ENCODE measurements at regions not wholly inside any gene's neighbourhood (a gene's known extent, or its start where the extent isn't known, plus 50 kb on each side); places are given as distances from the start of the nearest gene placed in this dataset.

DNA sequence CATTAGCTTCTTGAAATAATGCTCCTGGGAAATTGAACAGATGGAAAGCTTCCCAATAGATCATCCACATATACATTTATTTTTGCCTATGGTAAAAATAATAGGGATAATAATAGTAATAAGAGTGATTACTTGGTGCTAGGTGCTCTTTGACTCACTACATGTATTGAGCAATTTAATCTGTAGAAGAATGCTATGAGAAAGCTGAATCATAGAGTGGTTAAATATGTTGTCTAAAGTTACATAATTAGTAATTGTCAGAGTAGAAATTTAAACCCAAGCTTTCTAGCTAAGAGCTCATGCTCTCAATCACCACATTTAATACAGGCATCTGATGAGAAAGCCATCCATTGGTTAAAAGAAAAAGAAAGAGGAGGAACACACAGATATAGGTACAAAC is 590.5 kb upstream of the SLC8A1 start:
- H3K27me3 Mint-ChIP-seq (ENCODE audit: low read depth) = no peaks in the 10 kb centered on the region
- no peak overlapping the region for H3K4me3 Mint-ChIP-seq (ENCODE audit: unreplicated experiment)
- TF ChIP-seq, protein P1, sequence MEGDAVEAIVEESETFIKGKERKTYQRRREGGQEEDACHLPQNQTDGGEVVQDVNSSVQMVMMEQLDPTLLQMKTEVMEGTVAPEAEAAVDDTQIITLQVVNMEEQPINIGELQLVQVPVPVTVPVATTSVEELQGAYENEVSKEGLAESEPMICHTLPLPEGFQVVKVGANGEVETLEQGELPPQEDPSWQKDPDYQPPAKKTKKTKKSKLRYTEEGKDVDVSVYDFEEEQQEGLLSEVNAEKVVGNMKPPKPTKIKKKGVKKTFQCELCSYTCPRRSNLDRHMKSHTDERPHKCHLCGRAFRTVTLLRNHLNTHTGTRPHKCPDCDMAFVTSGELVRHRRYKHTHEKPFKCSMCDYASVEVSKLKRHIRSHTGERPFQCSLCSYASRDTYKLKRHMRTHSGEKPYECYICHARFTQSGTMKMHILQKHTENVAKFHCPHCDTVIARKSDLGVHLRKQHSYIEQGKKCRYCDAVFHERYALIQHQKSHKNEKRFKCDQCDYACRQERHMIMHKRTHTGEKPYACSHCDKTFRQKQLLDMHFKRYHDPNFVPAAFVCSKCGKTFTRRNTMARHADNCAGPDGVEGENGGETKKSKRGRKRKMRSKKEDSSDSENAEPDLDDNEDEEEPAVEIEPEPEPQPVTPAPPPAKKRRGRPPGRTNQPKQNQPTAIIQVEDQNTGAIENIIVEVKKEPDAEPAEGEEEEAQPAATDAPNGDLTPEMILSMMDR (IDR thresholded peaks at IDR 0.05) = no peak
- H3K9me3 Mint-ChIP-seq (ENCODE audit: low read depth) = peaks cover 4% of the 10 kb centered on the region
- H3K27ac Mint-ChIP-seq (ENCODE audit: unreplicated experiment) = no peak overlapping the region
- no peaks in the 10 kb centered on the region for H3K4me1 Mint-ChIP-seq (ENCODE audit: low read depth)
- DNase-seq (ENCODE audit: low spot score) = no peak
- no peaks in the 10 kb centered on the region for H3K36me3 Mint-ChIP-seq (ENCODE audit: low read depth)

DNA sequence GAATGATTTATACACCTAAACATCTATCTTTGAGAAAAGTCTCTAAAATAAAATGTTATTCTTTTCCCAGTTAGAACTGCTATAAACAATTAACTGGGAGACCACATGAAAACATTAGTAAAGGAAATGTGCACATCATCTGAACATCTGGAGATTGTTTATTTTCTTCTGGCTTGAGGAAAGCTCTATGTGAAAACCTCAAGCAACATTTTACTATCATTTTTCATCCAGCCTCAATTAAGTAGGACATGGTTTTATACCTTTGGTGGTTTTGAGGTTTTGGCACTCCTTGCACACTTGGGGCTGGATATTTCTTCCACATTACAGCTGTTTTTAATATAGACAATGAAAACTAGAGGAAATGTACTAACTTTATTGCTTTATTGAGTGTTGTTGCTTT is 609.5 kb upstream of the SLC8A1 start:
- Mint-ChIP-seq H3K27me3 (ENCODE audit: low read depth) (peaks cover 13% of the 10 kb centered on the region), H3K36me3 (ENCODE audit: low read depth) (no peaks in the 10 kb centered on the region), H3K27ac (ENCODE audit: unreplicated experiment) (no peak overlapping the region), H3K9me3 (ENCODE audit: low read depth) (peaks cover 10% of the 10 kb centered on the region), H3K4me3 (ENCODE audit: unreplicated experiment) (no peak overlapping the region), H3K4me1 (ENCODE audit: low read depth) (no peaks in the 10 kb centered on the region)
- no peak for DNase-seq (ENCODE audit: low spot score)
- TF ChIP-seq, protein P1 (IDR thresholded peaks at IDR 0.05) = no peak

- no peaks in the 10 kb centered on the region for H3K36me3 Mint-ChIP-seq (ENCODE audit: low read depth)
- TF ChIP-seq, protein P1 (IDR thresholded peaks at IDR 0.05) = no peak
- H3K4me1 Mint-ChIP-seq (ENCODE audit: low read depth) = no peaks in the 10 kb centered on the region
- H3K4me3 Mint-ChIP-seq (ENCODE audit: unreplicated experiment) = no peak overlapping the region
- H3K27me3 Mint-ChIP-seq (ENCODE audit: low read depth) = peaks cover 13% of the 10 kb centered on the region
- DNase-seq (ENCODE audit: low spot score) = no peak
- peaks cover 6% of the 10 kb centered on the region for H3K9me3 Mint-ChIP-seq (ENCODE audit: low read depth)
- H3K27ac Mint-ChIP-seq (ENCODE audit: unreplicated experiment) = no peak overlapping the region
These were observed 610.4 kb upstream of the SLC8A1 start for GRCh38 chr2:41062336-41062735.

DNA sequence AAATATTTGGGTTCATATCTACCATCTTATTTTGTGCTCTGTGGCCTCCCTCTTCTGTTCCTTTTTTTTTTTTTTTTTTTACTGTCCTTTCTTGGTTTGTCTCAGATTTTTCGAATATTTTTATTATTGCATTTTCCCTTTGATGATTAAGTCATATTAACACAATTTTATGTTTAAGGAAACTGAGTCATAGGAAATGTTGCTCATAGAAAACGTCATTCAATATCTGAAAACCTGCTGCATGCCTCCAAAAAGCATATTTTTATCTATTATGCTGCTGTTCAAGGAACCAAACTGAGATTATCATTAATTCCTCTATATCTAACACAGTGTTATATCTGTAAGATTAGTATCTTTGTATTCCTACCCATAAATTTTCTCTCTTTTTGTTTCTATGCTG is 614.3 kb upstream of the SLC8A1 start:
- TF ChIP-seq, protein P1 (IDR thresholded peaks at IDR 0.05) = no peak
- Mint-ChIP-seq H3K27me3 (ENCODE audit: low read depth) (peaks cover 13% of the 10 kb centered on the region), H3K4me3 (ENCODE audit: unreplicated experiment) (no peak overlapping the region), H3K9me3 (ENCODE audit: low read depth) (no peaks in the 10 kb centered on the region), H3K4me1 (ENCODE audit: low read depth) (no peaks in the 10 kb centered on the region), H3K36me3 (ENCODE audit: low read depth) (no peaks in the 10 kb centered on the region), H3K27ac (ENCODE audit: unreplicated experiment) (no peak overlapping the region)
- DNase-seq (ENCODE audit: low spot score) = no peak

DNA sequence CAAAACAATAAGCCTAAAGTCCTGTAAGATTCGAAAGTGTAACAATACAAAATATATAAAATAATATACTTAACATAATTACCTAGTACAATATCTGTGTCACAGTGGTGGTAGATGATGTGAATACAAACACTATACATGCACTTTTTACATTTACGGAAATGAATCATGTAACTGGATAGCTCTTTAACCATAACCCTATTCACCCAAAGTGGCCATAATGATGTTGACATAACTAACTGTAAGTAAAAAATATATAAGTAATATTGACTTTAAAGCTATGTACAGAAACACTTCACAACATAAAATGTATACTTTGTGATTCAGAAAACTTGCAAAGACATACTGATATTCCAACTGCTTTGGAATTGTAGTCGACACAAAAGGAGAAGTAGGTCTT is 616.9 kb upstream of the SLC8A1 start:
- Mint-ChIP-seq H3K4me3 (ENCODE audit: unreplicated experiment) (no peak overlapping the region), H3K4me1 (ENCODE audit: low read depth) (no peaks in the 10 kb centered on the region)
- no peak for DNase-seq (ENCODE audit: low spot score)

More for the DNA sequence above, 616.9 kb upstream of the SLC8A1 start:
- H3K9me3 Mint-ChIP-seq (ENCODE audit: low read depth) = no peaks in the 10 kb centered on the region
- H3K36me3 Mint-ChIP-seq (ENCODE audit: low read depth) = no peaks in the 10 kb centered on the region
- TF ChIP-seq, protein P1 (IDR thresholded peaks at IDR 0.05) = no peak
- H3K27me3 Mint-ChIP-seq (ENCODE audit: low read depth) = peaks cover 21% of the 10 kb centered on the region
- no peak overlapping the region for H3K27ac Mint-ChIP-seq (ENCODE audit: unreplicated experiment)

Measured in chondrocyte (in vitro differentiated cells).